OCI-LY1 (cell line): ENCODE measurements at regions not wholly inside any gene's neighbourhood (a gene's known extent, or its start where the extent isn't known, plus 50 kb on each side); places are given as distances from the start of the nearest gene placed in this dataset.
A peak's percentile ranks its signal among the peaks of the same experiment; 100 is the strongest.

ENCODE experiments used
- H2AFZ ChIP-seq: fragments of 200-600 bp; sonication (generic), shearing (Covaris generic); 2 replicates; pipeline ENCODE4 v1.6.0; 2014; ENCODE audit warnings: antibody characterized with exemption, mild to moderate bottlenecking, low read length
- H3F3A ChIP-seq: fragments of 200-600 bp; sonication (generic), shearing (Covaris generic); 2 replicates; pipeline ENCODE4 v1.6.0; 2014; ENCODE audit warnings: mild to moderate bottlenecking, antibody characterized with exemption, low read length, moderate library complexity; ENCODE audit not compliant: insufficient read depth
- H3K27ac ChIP-seq: fragments of 200-600 bp; sonication (generic); 2 replicates; pipeline ENCODE4 v1.5.1; 2014; ENCODE audit warnings: low read length, mixed run types, mild to moderate bottlenecking, low read depth; ENCODE audit not compliant: poor library complexity, severe bottlenecking
- H3K27me3 ChIP-seq: fragments of 200-600 bp; sonication (generic); 2 replicates; pipeline ENCODE4 v1.6.0; 2014; ENCODE audit warnings: antibody characterized with exemption, mild to moderate bottlenecking, low read length, moderate library complexity; ENCODE audit not compliant: insufficient read depth
- H3K36me3 ChIP-seq: fragments of 200-600 bp; sonication (generic); 2 replicates; pipeline ENCODE4 v1.6.1; 2014; ENCODE audit warnings: mild to moderate bottlenecking, antibody characterized with exemption, low read length, moderate library complexity, mixed read lengths; ENCODE audit not compliant: insufficient read depth
- H3K4me1 ChIP-seq: fragments of 200-600 bp; sonication (generic); 2 replicates; pipeline ENCODE4 v1.5.1; 2014; ENCODE audit warnings: mild to moderate bottlenecking, low read length, moderate library complexity; ENCODE audit not compliant: insufficient read depth, severe bottlenecking
- H3K4me2 ChIP-seq: fragments of 200-600 bp; sonication (generic), shearing (Covaris generic); 2 replicates; pipeline ENCODE4 v1.6.1; 2014; ENCODE audit warnings: low read length
- H3K4me3 ChIP-seq: fragments of 200-600 bp; sonication (generic); 2 replicates; pipeline ENCODE4 v1.5.1; 2014; ENCODE audit warnings: low read length, low read depth, mild to moderate bottlenecking, mixed read lengths; ENCODE audit not compliant: poor library complexity, severe bottlenecking
- H3K79me2 ChIP-seq: fragments of 200-600 bp; shearing (Covaris generic); 2 replicates; pipeline ENCODE4 v1.6.1; 2016; ENCODE audit warnings: mixed run types, low read length, mixed read lengths; ENCODE audit not compliant: insufficient read depth
- H3K9ac ChIP-seq: fragments of 200-600 bp; sonication (generic), shearing (Covaris generic); 2 replicates; pipeline ENCODE4 v1.6.1; 2014; ENCODE audit warnings: mild to moderate bottlenecking, low read length, mixed read lengths
- H3K9me2 ChIP-seq: fragments of 200-600 bp; sonication (generic), shearing (Covaris generic); 2 replicates; pipeline ENCODE4 v1.6.1; 2014; ENCODE audit warnings: low read depth, mild to moderate bottlenecking, low read length, mixed read lengths
- H3K9me3 ChIP-seq: fragments of 200-600 bp; shearing (Covaris generic); 2 replicates; pipeline ENCODE4 v1.6.1; 2014; ENCODE audit warnings: low read length, mixed read lengths
- H4K20me1 ChIP-seq: fragments of 200-600 bp; sonication (generic), shearing (Covaris generic); 2 replicates; pipeline ENCODE4 v1.6.0; 2016; ENCODE audit warnings: mild to moderate bottlenecking, low read length; ENCODE audit not compliant: insufficient read depth
- EZH2 ChIP-seq: fragments of 200-600 bp; sonication (generic), shearing (Covaris generic); IDR thresholded peaks from 2 replicates; pipeline ENCODE4 v1.8.0; 2017; ENCODE audit warnings: borderline replicate concordance, mixed run types, mild to moderate bottlenecking, antibody characterized with exemption, low read length, moderate library complexity, mixed read lengths
- TF ChIP-seq, protein P1 (sequence below): fragments of 200-600 bp; sonication (generic), shearing (Covaris generic); IDR thresholded peaks from 2 replicates; pipeline ENCODE4 v1.5.1; 2017; ENCODE audit warnings: mild to moderate bottlenecking, antibody characterized with exemption, low read length, moderate library complexity, mixed read lengths

GRCh38 chr7:131186816-131187215 is 140.9 kb upstream of the MKLN1 start:
- no peaks in the 10 kb centered on the region for H3K9me2 ChIP-seq
- H2AFZ ChIP-seq = 0 out of 2 replicates have a peak overlapping the region, but pooled peaks have one; percentile 12
- no peak for TF ChIP-seq EZH2
- TF ChIP-seq, protein P1, sequence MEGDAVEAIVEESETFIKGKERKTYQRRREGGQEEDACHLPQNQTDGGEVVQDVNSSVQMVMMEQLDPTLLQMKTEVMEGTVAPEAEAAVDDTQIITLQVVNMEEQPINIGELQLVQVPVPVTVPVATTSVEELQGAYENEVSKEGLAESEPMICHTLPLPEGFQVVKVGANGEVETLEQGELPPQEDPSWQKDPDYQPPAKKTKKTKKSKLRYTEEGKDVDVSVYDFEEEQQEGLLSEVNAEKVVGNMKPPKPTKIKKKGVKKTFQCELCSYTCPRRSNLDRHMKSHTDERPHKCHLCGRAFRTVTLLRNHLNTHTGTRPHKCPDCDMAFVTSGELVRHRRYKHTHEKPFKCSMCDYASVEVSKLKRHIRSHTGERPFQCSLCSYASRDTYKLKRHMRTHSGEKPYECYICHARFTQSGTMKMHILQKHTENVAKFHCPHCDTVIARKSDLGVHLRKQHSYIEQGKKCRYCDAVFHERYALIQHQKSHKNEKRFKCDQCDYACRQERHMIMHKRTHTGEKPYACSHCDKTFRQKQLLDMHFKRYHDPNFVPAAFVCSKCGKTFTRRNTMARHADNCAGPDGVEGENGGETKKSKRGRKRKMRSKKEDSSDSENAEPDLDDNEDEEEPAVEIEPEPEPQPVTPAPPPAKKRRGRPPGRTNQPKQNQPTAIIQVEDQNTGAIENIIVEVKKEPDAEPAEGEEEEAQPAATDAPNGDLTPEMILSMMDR = no peak
- no peaks in the 10 kb centered on the region for H3K36me3 ChIP-seq
- H3K4me3 ChIP-seq = no peak overlapping the region
- H3K27me3 ChIP-seq = no peaks in the 10 kb centered on the region
- H3K9me3 ChIP-seq = no peaks in the 10 kb centered on the region
- H3F3A ChIP-seq = no peaks in the 10 kb centered on the region
- no peaks in the 10 kb centered on the region for H4K20me1 ChIP-seq
- H3K9ac ChIP-seq = no peak overlapping the region
- peaks cover 57% of the 10 kb centered on the region for H3K4me1 ChIP-seq
- H3K27ac ChIP-seq = peak overlapping the region; percentile 17
- no peaks in the 10 kb centered on the region for H3K79me2 ChIP-seq
- no peak overlapping the region for H3K4me2 ChIP-seq

DNA sequence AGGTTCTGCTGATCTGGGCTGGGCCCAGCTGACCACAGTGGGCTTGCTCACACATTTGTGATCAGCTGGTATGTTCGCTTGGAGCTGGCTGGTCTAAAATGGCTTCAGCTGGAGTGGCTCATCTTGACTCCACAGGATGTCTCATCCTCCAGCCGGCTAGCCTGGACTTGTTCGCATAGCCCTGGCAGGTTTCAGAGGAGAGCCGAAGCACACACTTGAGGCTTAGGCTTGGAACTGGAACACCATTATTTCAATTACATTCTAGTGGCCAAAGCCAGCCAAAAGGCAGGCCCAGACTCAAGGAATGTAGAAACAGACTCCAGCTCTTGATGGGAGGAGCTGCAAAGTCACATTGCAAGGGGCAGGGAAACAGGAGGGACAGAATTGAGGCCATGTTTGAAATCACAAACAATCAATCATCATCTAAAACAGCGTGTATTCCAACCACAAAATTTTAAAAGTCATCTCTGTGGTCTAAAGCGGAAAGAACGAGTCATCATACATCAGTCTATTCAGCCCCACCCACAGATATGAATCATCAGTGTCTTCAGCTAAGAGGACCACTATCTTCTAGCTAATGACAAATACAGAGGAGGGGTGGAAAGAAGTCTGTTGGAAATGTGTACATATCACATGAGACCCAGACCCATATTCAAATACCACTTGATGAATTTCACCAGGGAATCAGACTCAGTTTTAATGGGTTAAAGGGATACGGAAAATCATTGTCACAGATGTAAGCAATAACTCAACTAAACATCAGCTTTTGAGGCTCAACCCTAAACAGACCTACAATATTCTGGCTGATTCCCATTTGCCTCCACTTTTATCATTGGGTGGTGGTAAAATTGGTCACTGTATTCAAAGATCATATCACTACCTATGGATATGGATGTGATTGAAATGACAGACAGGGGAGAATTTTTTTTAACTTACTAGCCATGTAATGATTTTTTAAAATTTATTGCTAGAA is 139.0 kb upstream of the MKLN1 start:
- H3K4me1 ChIP-seq = peaks cover 45% of the 10 kb centered on the region
- H3K79me2 ChIP-seq = no peaks in the 10 kb centered on the region
- no peaks in the 10 kb centered on the region for H3K27me3 ChIP-seq
- H3K36me3 ChIP-seq = no peaks in the 10 kb centered on the region
- H3K27ac ChIP-seq = peak overlapping the region; percentile 55
- H3K9me3 ChIP-seq = no peaks in the 10 kb centered on the region
- H2AFZ ChIP-seq = no peak overlapping the region
- TF ChIP-seq, protein P1 = no peak
- TF ChIP-seq EZH2 = no peak
- no peaks in the 10 kb centered on the region for H3F3A ChIP-seq
- H3K4me3 ChIP-seq = no peak overlapping the region
- H3K4me2 ChIP-seq = 0 out of 2 replicates have a peak overlapping the region, but pooled peaks have one; percentile 22
- no peak overlapping the region for H3K9ac ChIP-seq
- no peaks in the 10 kb centered on the region for H3K9me2 ChIP-seq
- no peaks in the 10 kb centered on the region for H4K20me1 ChIP-seq

GRCh38 chr7:131189488-131189887 is 138.2 kb upstream of the MKLN1 start:
- no peak overlapping the region for H3K9ac ChIP-seq
- no peak overlapping the region for H2AFZ ChIP-seq
- no peaks in the 10 kb centered on the region for H3K36me3 ChIP-seq
- H3K4me2 ChIP-seq = peak overlapping the region; percentile 22
- no peaks in the 10 kb centered on the region for H3K27me3 ChIP-seq
- no peaks in the 10 kb centered on the region for H3K9me3 ChIP-seq
- no peaks in the 10 kb centered on the region for H3K79me2 ChIP-seq
- no peaks in the 10 kb centered on the region for H3F3A ChIP-seq
- H4K20me1 ChIP-seq = no peaks in the 10 kb centered on the region
- H3K4me3 ChIP-seq = no peak overlapping the region
- H3K27ac ChIP-seq = peak overlapping the region; percentile 55
- H3K9me2 ChIP-seq = no peaks in the 10 kb centered on the region
- TF ChIP-seq EZH2 = no peak
- H3K4me1 ChIP-seq = peaks cover 47% of the 10 kb centered on the region
